ENCODE measurements at regions not wholly inside any gene's neighbourhood (a gene's known extent, or its start where the extent isn't known, plus 50 kb on each side); places are given as distances from the start of the nearest gene placed in this dataset.

DNA sequence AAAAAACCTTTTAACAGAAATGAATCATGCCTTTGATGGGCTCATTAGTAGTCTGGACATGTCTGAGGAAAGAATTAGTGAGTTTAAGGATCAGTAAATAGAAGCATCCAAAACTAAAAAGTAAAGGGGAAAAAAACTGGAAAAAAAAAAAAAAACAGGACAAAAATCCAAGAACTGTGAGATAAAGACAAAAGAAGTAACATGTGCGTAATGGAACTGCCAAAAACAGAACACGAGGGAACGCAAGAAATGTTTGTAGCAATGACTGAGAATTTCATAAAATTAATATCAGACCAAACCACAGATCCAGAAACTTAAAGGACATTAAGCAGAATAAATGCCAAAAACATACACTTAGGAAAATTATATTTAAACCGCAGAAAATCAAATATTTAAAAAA is 77.4 kb downstream of the MS4A13 start:
- no peaks in the 10 kb centered on the region for H3K79me2 ChIP-seq (ENCODE audit: control insufficient read depth, insufficient read depth, low read length)
- H3K4me3 ChIP-seq (ENCODE audit: low read length) = no peak overlapping the region
- H4K5ac ChIP-seq (ENCODE audit: low read length) = no peak overlapping the region
- no peak overlapping the region for H3K4me2 ChIP-seq (ENCODE audit: low read length)
- no peak overlapping the region for H3K9ac ChIP-seq (ENCODE audit: low read length)
- H2BK120ac ChIP-seq (ENCODE audit: low read depth, low read length) = no peak overlapping the region
- H3K4ac ChIP-seq (ENCODE audit: low read depth, low read length) = no peak overlapping the region
- no peak overlapping the region for H4K8ac ChIP-seq (ENCODE audit: low read depth, low read length)
- H2AK5ac ChIP-seq (ENCODE audit: low read length) = no peak overlapping the region
- no peak overlapping the region for H2BK5ac ChIP-seq (ENCODE audit: low read length)
- H3K79me1 ChIP-seq (ENCODE audit: low read length) = no peaks in the 10 kb centered on the region
- no peaks in the 10 kb centered on the region for H3K36me3 ChIP-seq (ENCODE audit: control insufficient read depth, insufficient read depth, low read length)
- H3K27me3 ChIP-seq (ENCODE audit: insufficient read depth, low read length, poor library complexity) = no peaks in the 10 kb centered on the region
- no peak overlapping the region for H3K27ac ChIP-seq (ENCODE audit: low read depth, low read length)
- no CpG with 5 or more reads among the region's 4 CpGs for WGBS (ENCODE audit: extremely low coverage, insufficient coverage, low lambda C conversion rate)
- no peak overlapping the region for H3K56ac ChIP-seq (ENCODE audit: low read length)
- H3K23ac ChIP-seq (ENCODE audit: low read length) = no peak overlapping the region
- H3K4me1 ChIP-seq (ENCODE audit: control insufficient read depth, low read depth, low read length) = no peaks in the 10 kb centered on the region
- no peak overlapping the region for H2BK15ac ChIP-seq (replicated peaks; ENCODE audit: low read depth)
- H3K18ac ChIP-seq (ENCODE audit: low read length) = no peak overlapping the region
- no peak for DNase-seq

DNA sequence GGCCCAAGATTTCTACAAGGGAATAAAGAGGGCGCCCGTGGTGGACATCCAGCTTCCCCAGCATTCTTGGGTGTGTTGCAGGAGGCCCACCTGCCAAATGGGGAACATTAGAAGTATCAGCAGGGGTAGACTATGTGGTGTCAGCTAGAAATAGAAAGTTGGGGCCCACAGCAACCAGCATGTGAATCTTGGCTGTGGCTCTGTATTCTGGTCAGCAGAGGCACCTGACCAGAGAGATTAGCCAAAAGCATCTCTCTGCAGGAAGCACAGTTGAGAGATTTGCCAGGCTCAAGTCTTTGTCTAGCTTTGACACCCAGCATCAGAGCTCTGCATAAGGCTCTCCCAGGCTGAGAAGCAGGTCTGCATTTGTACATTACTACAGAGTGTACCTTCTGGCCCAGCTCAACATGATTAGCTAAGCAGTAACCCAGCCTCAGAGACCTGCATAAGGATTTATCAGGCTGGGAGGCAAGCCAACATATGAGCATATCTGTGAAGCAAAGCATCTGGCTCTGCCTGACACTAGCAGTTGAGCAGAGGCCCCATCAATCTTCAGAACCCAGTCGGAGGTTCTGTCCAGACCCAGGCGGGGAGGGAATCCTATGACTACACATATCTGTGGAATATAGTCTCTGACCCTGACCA is 79.9 kb downstream of the MS4A13 start:
- H2BK5ac ChIP-seq (ENCODE audit: low read length) = no peak overlapping the region
- no peaks in the 10 kb centered on the region for H3K79me2 ChIP-seq (ENCODE audit: control insufficient read depth, insufficient read depth, low read length)
- H3K18ac ChIP-seq (ENCODE audit: low read length) = no peak overlapping the region
- H3K4me1 ChIP-seq (ENCODE audit: control insufficient read depth, low read depth, low read length) = no peaks in the 10 kb centered on the region
- H3K79me1 ChIP-seq (ENCODE audit: low read length) = no peaks in the 10 kb centered on the region
- no peaks in the 10 kb centered on the region for H3K36me3 ChIP-seq (ENCODE audit: control insufficient read depth, insufficient read depth, low read length)
- H3K27me3 ChIP-seq (ENCODE audit: insufficient read depth, low read length, poor library complexity) = no peaks in the 10 kb centered on the region
- H2AK5ac ChIP-seq (ENCODE audit: low read length) = no peak overlapping the region
- no peak overlapping the region for H3K4ac ChIP-seq (ENCODE audit: low read depth, low read length)
- no peak overlapping the region for H3K27ac ChIP-seq (ENCODE audit: low read depth, low read length)
- no peak overlapping the region for H4K5ac ChIP-seq (ENCODE audit: low read length)
- WGBS (ENCODE audit: extremely low coverage, insufficient coverage, low lambda C conversion rate) = no CpG with 5 or more reads among the region's 4 CpGs
- no peak overlapping the region for H3K9ac ChIP-seq (ENCODE audit: low read length)
- H3K4me3 ChIP-seq (ENCODE audit: low read length) = no peak overlapping the region
- no peak overlapping the region for H4K8ac ChIP-seq (ENCODE audit: low read depth, low read length)
- no peak overlapping the region for H2BK120ac ChIP-seq (ENCODE audit: low read depth, low read length)
- no peak for DNase-seq
- no peak overlapping the region for H3K56ac ChIP-seq (ENCODE audit: low read length)
- H3K4me2 ChIP-seq (ENCODE audit: low read length) = no peak overlapping the region
- no peak overlapping the region for H2BK15ac ChIP-seq (replicated peaks; ENCODE audit: low read depth)
- H3K23ac ChIP-seq (ENCODE audit: low read length) = no peak overlapping the region

DNA sequence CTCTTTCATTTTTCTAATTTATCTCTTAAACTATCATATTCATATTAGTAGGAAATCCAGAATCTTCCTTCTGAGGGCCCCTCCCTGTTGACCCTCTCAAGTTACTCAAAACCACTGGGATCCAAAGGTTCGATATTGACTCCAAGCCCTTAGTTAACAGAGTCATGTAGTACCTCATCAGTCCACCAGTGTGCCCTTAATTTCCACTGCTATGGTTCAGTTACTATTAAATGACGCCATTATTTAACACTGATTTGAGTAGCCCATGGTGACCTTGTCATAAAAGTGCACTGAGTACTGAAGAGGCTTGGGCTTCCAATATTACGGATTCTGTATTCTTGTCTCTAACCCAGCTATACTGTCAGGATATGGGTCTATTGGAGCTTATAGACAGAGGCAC is 91.9 kb upstream of the MS4A8 start:
- DNase-seq = peak; percentile 7
- Histone ChIP-seq H3K27ac (ENCODE audit: low read depth, low read length) (no peak overlapping the region), H2AK5ac (ENCODE audit: low read length) (no peak overlapping the region), H3K4me1 (ENCODE audit: control insufficient read depth, low read depth, low read length) (no peaks in the 10 kb centered on the region), H3K4ac (ENCODE audit: low read depth, low read length) (no peak overlapping the region), H3K56ac (ENCODE audit: low read length) (no peak overlapping the region), H3K4me2 (ENCODE audit: low read length) (no peak overlapping the region), H3K27me3 (ENCODE audit: insufficient read depth, low read length, poor library complexity) (no peaks in the 10 kb centered on the region), H3K18ac (ENCODE audit: low read length) (no peak overlapping the region), H3K9ac (ENCODE audit: low read length) (no peak overlapping the region), H3K23ac (ENCODE audit: low read length) (no peak overlapping the region), H2BK15ac (replicated peaks; ENCODE audit: low read depth) (no peak overlapping the region), H4K5ac (ENCODE audit: low read length) (no peak overlapping the region), H3K4me3 (ENCODE audit: low read length) (no peak overlapping the region), H2BK5ac (ENCODE audit: low read length) (no peak overlapping the region), H2BK120ac (ENCODE audit: low read depth, low read length) (no peak overlapping the region), H3K79me2 (ENCODE audit: control insufficient read depth, insufficient read depth, low read length) (no peaks in the 10 kb centered on the region), H4K8ac (ENCODE audit: low read depth, low read length) (no peak overlapping the region), H3K79me1 (ENCODE audit: low read length) (no peaks in the 10 kb centered on the region), H3K36me3 (ENCODE audit: control insufficient read depth, insufficient read depth, low read length) (no peaks in the 10 kb centered on the region)
- no CpG with 5 or more reads among the region's 3 CpGs for WGBS (ENCODE audit: extremely low coverage, insufficient coverage, low lambda C conversion rate)

DNA sequence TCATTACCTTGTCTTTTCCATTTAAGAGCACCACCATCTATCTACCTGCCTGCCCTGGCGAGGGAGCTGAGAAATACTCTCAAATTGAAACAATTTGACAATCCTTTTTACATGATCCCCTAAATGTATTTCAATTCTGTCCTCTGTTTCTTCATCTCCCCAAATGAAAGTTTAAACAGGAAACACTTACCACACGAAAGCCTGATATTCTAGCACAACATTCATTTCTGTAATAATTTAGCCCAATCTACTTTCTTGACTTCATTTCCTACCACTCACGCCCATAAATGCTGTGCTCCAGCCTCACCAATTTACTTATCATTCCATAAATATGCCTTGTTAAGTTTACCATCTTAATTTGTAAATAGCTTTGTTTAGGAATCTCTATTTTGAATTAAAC is 89.8 kb upstream of the MS4A8 start:
- H2AK5ac ChIP-seq (ENCODE audit: low read length) = no peak overlapping the region
- no peak overlapping the region for H3K4ac ChIP-seq (ENCODE audit: low read depth, low read length)
- no peak overlapping the region for H3K18ac ChIP-seq (ENCODE audit: low read length)
- H3K79me2 ChIP-seq (ENCODE audit: control insufficient read depth, insufficient read depth, low read length) = no peaks in the 10 kb centered on the region
- H4K8ac ChIP-seq (ENCODE audit: low read depth, low read length) = no peak overlapping the region
- H2BK120ac ChIP-seq (ENCODE audit: low read depth, low read length) = no peak overlapping the region
- no peak for DNase-seq
- H3K27me3 ChIP-seq (ENCODE audit: insufficient read depth, low read length, poor library complexity) = no peaks in the 10 kb centered on the region
- H3K4me1 ChIP-seq (ENCODE audit: control insufficient read depth, low read depth, low read length) = no peaks in the 10 kb centered on the region
- H3K79me1 ChIP-seq (ENCODE audit: low read length) = no peaks in the 10 kb centered on the region
- no peak overlapping the region for H2BK5ac ChIP-seq (ENCODE audit: low read length)
- no peak overlapping the region for H3K56ac ChIP-seq (ENCODE audit: low read length)
- H3K4me3 ChIP-seq (ENCODE audit: low read length) = no peak overlapping the region
- no peak overlapping the region for H3K9ac ChIP-seq (ENCODE audit: low read length)
- H3K27ac ChIP-seq (ENCODE audit: low read depth, low read length) = no peak overlapping the region
- H2BK15ac ChIP-seq (replicated peaks; ENCODE audit: low read depth) = no peak overlapping the region
- WGBS (ENCODE audit: extremely low coverage, insufficient coverage, low lambda C conversion rate) = no CpG with 5 or more reads among the region's 3 CpGs
- no peak overlapping the region for H3K23ac ChIP-seq (ENCODE audit: low read length)
- no peak overlapping the region for H4K5ac ChIP-seq (ENCODE audit: low read length)
- no peaks in the 10 kb centered on the region for H3K36me3 ChIP-seq (ENCODE audit: control insufficient read depth, insufficient read depth, low read length)
- no peak overlapping the region for H3K4me2 ChIP-seq (ENCODE audit: low read length)

DNA sequence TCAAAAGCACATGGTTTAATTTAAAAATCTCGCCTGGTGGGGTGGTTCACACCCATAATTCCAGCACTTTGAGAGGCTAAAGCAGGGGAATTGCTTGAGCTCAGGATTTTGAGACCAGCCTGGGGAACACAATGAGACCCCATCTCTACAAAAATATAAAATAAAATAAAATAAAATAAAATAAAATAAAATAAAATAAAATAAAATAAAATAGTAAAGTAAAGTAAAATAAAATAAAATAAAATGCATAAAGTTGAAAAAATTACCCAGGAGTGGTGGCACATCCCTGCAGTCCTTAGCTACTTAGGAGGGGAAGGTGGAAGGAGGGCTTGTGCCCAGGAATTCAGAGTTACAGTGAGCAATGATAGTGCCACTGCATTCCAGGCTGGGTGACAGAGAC is 88.7 kb upstream of the MS4A8 start:
- no peak for DNase-seq
- H2AK5ac ChIP-seq (ENCODE audit: low read length) = no peak overlapping the region
- no peak overlapping the region for H3K4me3 ChIP-seq (ENCODE audit: low read length)
- no peaks in the 10 kb centered on the region for H3K27me3 ChIP-seq (ENCODE audit: insufficient read depth, low read length, poor library complexity)
- H3K4me2 ChIP-seq (ENCODE audit: low read length) = no peak overlapping the region
- H3K4ac ChIP-seq (ENCODE audit: low read depth, low read length) = no peak overlapping the region
- H3K4me1 ChIP-seq (ENCODE audit: control insufficient read depth, low read depth, low read length) = no peaks in the 10 kb centered on the region
- H2BK120ac ChIP-seq (ENCODE audit: low read depth, low read length) = no peak overlapping the region
- no peak overlapping the region for H3K23ac ChIP-seq (ENCODE audit: low read length)
- no peak overlapping the region for H3K56ac ChIP-seq (ENCODE audit: low read length)
- H3K36me3 ChIP-seq (ENCODE audit: control insufficient read depth, insufficient read depth, low read length) = no peaks in the 10 kb centered on the region
- H3K79me2 ChIP-seq (ENCODE audit: control insufficient read depth, insufficient read depth, low read length) = no peaks in the 10 kb centered on the region
- no peak overlapping the region for H4K8ac ChIP-seq (ENCODE audit: low read depth, low read length)
- H2BK15ac ChIP-seq (replicated peaks; ENCODE audit: low read depth) = no peak overlapping the region
- no peaks in the 10 kb centered on the region for H3K79me1 ChIP-seq (ENCODE audit: low read length)
- H3K18ac ChIP-seq (ENCODE audit: low read length) = no peak overlapping the region
- no peak overlapping the region for H4K5ac ChIP-seq (ENCODE audit: low read length)
- no peak overlapping the region for H2BK5ac ChIP-seq (ENCODE audit: low read length)
- H3K27ac ChIP-seq (ENCODE audit: low read depth, low read length) = no peak overlapping the region
- WGBS (ENCODE audit: extremely low coverage, insufficient coverage, low lambda C conversion rate) = no CpG with 5 or more reads among the region's 1 CpG
- H3K9ac ChIP-seq (ENCODE audit: low read length) = no peak overlapping the region

DNA sequence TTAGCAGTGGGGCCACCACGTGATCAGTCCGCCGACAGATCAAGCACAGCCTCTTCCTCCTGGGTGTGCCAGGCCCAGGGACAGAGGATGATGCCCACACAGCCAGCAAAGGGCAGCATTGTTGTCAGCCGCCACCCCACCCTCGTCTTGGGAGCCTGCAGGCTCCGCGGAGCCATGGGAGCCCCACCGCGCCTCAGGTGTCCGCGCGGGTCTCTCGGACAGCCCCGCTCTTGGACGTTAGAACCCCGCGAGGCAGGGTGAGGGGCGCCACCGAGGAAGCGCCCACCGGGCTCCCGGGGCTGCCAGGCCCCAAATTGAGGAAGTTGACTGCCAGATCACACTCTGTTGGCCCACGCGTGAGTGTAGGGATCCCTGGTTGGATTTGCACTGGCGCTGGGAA is 83.9 kb upstream of the MS4A8 start:
- no peak overlapping the region for H2AK5ac ChIP-seq (ENCODE audit: low read length)
- WGBS (ENCODE audit: extremely low coverage, insufficient coverage, low lambda C conversion rate) = no CpG with 5 or more reads among the region's 25 CpGs

More for the DNA sequence above, 83.9 kb upstream of the MS4A8 start:
- Histone ChIP-seq H3K4me1 (ENCODE audit: control insufficient read depth, low read depth, low read length) (no peaks in the 10 kb centered on the region), H4K5ac (ENCODE audit: low read length) (no peak overlapping the region), H2BK5ac (ENCODE audit: low read length) (no peak overlapping the region), H3K4me2 (ENCODE audit: low read length) (no peak overlapping the region), H3K4ac (ENCODE audit: low read depth, low read length) (no peak overlapping the region), H2BK15ac (replicated peaks; ENCODE audit: low read depth) (no peak overlapping the region), H4K8ac (ENCODE audit: low read depth, low read length) (no peak overlapping the region), H3K18ac (ENCODE audit: low read length) (no peak overlapping the region), H3K56ac (ENCODE audit: low read length) (no peak overlapping the region), H3K36me3 (ENCODE audit: control insufficient read depth, insufficient read depth, low read length) (no peaks in the 10 kb centered on the region), H3K9ac (ENCODE audit: low read length) (no peak overlapping the region), H3K79me1 (ENCODE audit: low read length) (no peaks in the 10 kb centered on the region), H2BK120ac (ENCODE audit: low read depth, low read length) (no peak overlapping the region), H3K4me3 (ENCODE audit: low read length) (no peak overlapping the region), H3K27me3 (ENCODE audit: insufficient read depth, low read length, poor library complexity) (no peaks in the 10 kb centered on the region), H3K23ac (ENCODE audit: low read length) (no peak overlapping the region), H3K79me2 (ENCODE audit: control insufficient read depth, insufficient read depth, low read length) (no peaks in the 10 kb centered on the region), H3K27ac (ENCODE audit: low read depth, low read length) (no peak overlapping the region)
- no peak for DNase-seq

Measured in mesendoderm (in vitro differentiated cells).